ENCODE measurements at regions not wholly inside any gene's neighbourhood (a gene's known extent, or its start where the extent isn't known, plus 50 kb on each side); places are given as distances from the start of the nearest gene placed in this dataset.

- TF ChIP-seq CTCF (IDR thresholded peaks at IDR 0.05; ENCODE audit: borderline replicate concordance), result no peak
- H3K27me3 ChIP-seq (ENCODE audit: low read depth), result peaks cover 66% of the 10 kb centered on the region
These were observed 53.3 kb downstream of the FOXD1 start for GRCh38 chr5:73395256-73395655.

GRCh38 chr5:73394610-73395009 is 54.0 kb downstream of the FOXD1 start:
- H3K27me3 ChIP-seq (ENCODE audit: low read depth), result peaks cover 70% of the 10 kb centered on the region

More at GRCh38 chr5:73395256-73395655, 53.3 kb downstream of the FOXD1 start:
- no peak for DNase-seq
- H3K36me3 ChIP-seq, result no peaks in the 10 kb centered on the region
- no peak overlapping the region for H3K27ac ChIP-seq (replicated peaks)
- H3K9me3 ChIP-seq (replicated peaks), result no peaks in the 10 kb centered on the region
- no peaks in the 10 kb centered on the region for H3K4me1 ChIP-seq
- no peak overlapping the region for H3K4me3 ChIP-seq
- intact Hi-C loops (cut with micrococcal nuclease), result no loop called here

GRCh38 chr5:73393611-73394489 is 54.7 kb downstream of the FOXD1 start:
- Histone ChIP-seq H3K36me3 (no peaks in the 10 kb centered on the region), H3K27me3 (ENCODE audit: low read depth) (peaks cover 78% of the 10 kb centered on the region), H3K4me1 (no peaks in the 10 kb centered on the region), H3K9me3 (replicated peaks) (no peaks in the 10 kb centered on the region), H3K4me3 (no peak overlapping the region), H3K27ac (replicated peaks) (no peak overlapping the region)
- DNase-seq, result no peak
- no peak for TF ChIP-seq CTCF (IDR thresholded peaks at IDR 0.05; ENCODE audit: borderline replicate concordance)
- intact Hi-C loops (cut with micrococcal nuclease), result no loop called here

More at GRCh38 chr5:73394610-73395009, 54.0 kb downstream of the FOXD1 start:
- no peaks in the 10 kb centered on the region for H3K4me1 ChIP-seq
- TF ChIP-seq CTCF (IDR thresholded peaks at IDR 0.05; ENCODE audit: borderline replicate concordance), result no peak
- no peak for DNase-seq
- no peak overlapping the region for H3K4me3 ChIP-seq
- no peaks in the 10 kb centered on the region for H3K36me3 ChIP-seq
- intact Hi-C loops (cut with micrococcal nuclease), result no loop called here
- no peak overlapping the region for H3K27ac ChIP-seq (replicated peaks)
- no peaks in the 10 kb centered on the region for H3K9me3 ChIP-seq (replicated peaks)

DNA sequence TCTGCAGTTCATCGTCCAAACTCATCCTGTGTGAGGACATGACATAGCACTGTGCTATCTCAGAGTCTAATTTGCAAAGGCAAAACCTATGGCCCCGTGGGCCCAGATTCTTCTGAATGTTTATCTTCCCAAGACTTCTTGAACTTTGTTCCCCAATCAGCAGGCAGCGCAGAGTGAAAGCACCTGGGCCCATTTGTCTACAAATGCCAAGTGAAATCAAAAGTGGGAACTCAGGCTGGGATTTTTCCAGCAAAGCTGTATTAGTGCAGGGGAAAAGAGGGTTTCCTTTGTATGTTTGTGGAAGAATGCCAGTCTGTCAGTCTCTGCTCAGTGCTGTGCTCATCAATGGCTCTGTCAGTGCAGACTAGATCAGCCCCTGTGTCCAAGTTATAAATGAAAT is 55.8 kb downstream of the FOXD1 start:
- Histone ChIP-seq H3K4me1 (no peaks in the 10 kb centered on the region), H3K27me3 (ENCODE audit: low read depth) (peaks cover 78% of the 10 kb centered on the region), H3K4me3 (no peak overlapping the region), H3K36me3 (no peaks in the 10 kb centered on the region), H3K9me3 (replicated peaks) (no peaks in the 10 kb centered on the region), H3K27ac (replicated peaks) (no peak overlapping the region)
- intact Hi-C loops (cut with micrococcal nuclease), result no loop called here
- no peak for TF ChIP-seq CTCF (IDR thresholded peaks at IDR 0.05; ENCODE audit: borderline replicate concordance)
- no peak for DNase-seq

- no peak for TF ChIP-seq CTCF (IDR thresholded peaks at IDR 0.05; ENCODE audit: borderline replicate concordance)
- H3K4me1 ChIP-seq, result no peaks in the 10 kb centered on the region
- H3K27ac ChIP-seq (replicated peaks), result no peak overlapping the region
- H3K4me3 ChIP-seq, result no peak overlapping the region
- H3K9me3 ChIP-seq (replicated peaks), result peaks cover 1% of the 10 kb centered on the region
- no peaks in the 10 kb centered on the region for H3K36me3 ChIP-seq
- H3K27me3 ChIP-seq (ENCODE audit: low read depth), result peaks cover 78% of the 10 kb centered on the region
- intact Hi-C loops (cut with micrococcal nuclease), result no loop called here
- no peak for DNase-seq
These were observed 57.1 kb downstream of the FOXD1 start for GRCh38 chr5:73391441-73391881.
